ENCODE measurements at regions not wholly inside any gene's neighbourhood (a gene's known extent, or its start where the extent isn't known, plus 50 kb on each side); places are given as distances from the start of the nearest gene placed in this dataset.

GRCh38 chr10:31145986-31146385 is 114.3 kb upstream of the ZNF438 start:
- no peak for TF ChIP-seq CTCF (conservative IDR thresholded peaks at IDR 0.05)
- no peak for TF ChIP-seq ZFX (IDR thresholded peaks at IDR 0.05)
- no peak overlapping the region for H3K27ac ChIP-seq

GRCh38 chr10:31146491-31147209 is 115.0 kb upstream of the ZNF438 start:
- no peak for TF ChIP-seq ZFX (IDR thresholded peaks at IDR 0.05)
- TF ChIP-seq CTCF (conservative IDR thresholded peaks at IDR 0.05): no peak
- no peak overlapping the region for H3K27ac ChIP-seq

- no peak for TF ChIP-seq CTCF (conservative IDR thresholded peaks at IDR 0.05)
- TF ChIP-seq ZFX (IDR thresholded peaks at IDR 0.05): no peak
- no peak overlapping the region for H3K27ac ChIP-seq
Observed at GRCh38 chr10:31147210-31147608, 115.5 kb upstream of the ZNF438 start.

- H3K27ac ChIP-seq: no peak overlapping the region
- TF ChIP-seq ZFX (IDR thresholded peaks at IDR 0.05) (no peak), CTCF (conservative IDR thresholded peaks at IDR 0.05) (no peak)
Observed at GRCh38 chr10:31148951-31149350, 117.3 kb upstream of the ZNF438 start.

GRCh38 chr10:31149835-31150512 is 118.3 kb upstream of the ZNF438 start:
- H3K27ac ChIP-seq: no peak overlapping the region
- no peak for TF ChIP-seq ZFX (IDR thresholded peaks at IDR 0.05)
- no peak for TF ChIP-seq CTCF (conservative IDR thresholded peaks at IDR 0.05)

- H3K27ac ChIP-seq: no peak overlapping the region
- no peak for TF ChIP-seq ZFX (IDR thresholded peaks at IDR 0.05)
- TF ChIP-seq CTCF (conservative IDR thresholded peaks at IDR 0.05): no peak
Observed at GRCh38 chr10:31151301-31151700, 119.6 kb upstream of the ZNF438 start.

GRCh38 chr10:31152421-31153135 is 120.9 kb upstream of the ZNF438 start:
- no peak for TF ChIP-seq CTCF (conservative IDR thresholded peaks at IDR 0.05)
- TF ChIP-seq ZFX (IDR thresholded peaks at IDR 0.05): no peak
- H3K27ac ChIP-seq: no peak overlapping the region
